Neuronal stem cell (in vitro differentiated cells): ENCODE measurements at regions not wholly inside any gene's neighbourhood (a gene's known extent, or its start where the extent isn't known, plus 50 kb on each side); places are given as distances from the start of the nearest gene placed in this dataset.

ENCODE experiments used
- DNase-seq: peaks from one replicate; pipeline ENCODE4 v3.0.0-alpha.2; 2013; ENCODE audit warnings: low spot score
- H2AFZ ChIP-seq: one replicate; pipeline ENCODE4 v1.6.1; 2013; ENCODE audit warnings: mild to moderate bottlenecking, low read length, inconsistent platforms
- H2AK5ac ChIP-seq: 2 replicates; pipeline ENCODE4 v1.6.1; 2013; ENCODE audit warnings: low read depth, mild to moderate bottlenecking, inconsistent platforms, low read length, moderate library complexity, mixed read lengths
- H2BK120ac ChIP-seq: 2 replicates; pipeline ENCODE4 v1.6.1; 2013; ENCODE audit warnings: low read depth, mild to moderate bottlenecking, inconsistent platforms, low read length, moderate library complexity, mixed read lengths
- H2BK12ac ChIP-seq: one replicate; pipeline ENCODE4 v1.6.1; 2013; ENCODE audit warnings: low read length, inconsistent platforms
- H2BK15ac ChIP-seq: 2 replicates; pipeline ENCODE4 v1.6.1; 2013; ENCODE audit warnings: mild to moderate bottlenecking, low read length, inconsistent platforms, mixed read lengths
- H2BK5ac ChIP-seq: one replicate; pipeline ENCODE4 v1.6.1; 2013; ENCODE audit warnings: inconsistent platforms, mild to moderate bottlenecking, low read length, moderate library complexity
- H3K14ac ChIP-seq: one replicate; pipeline ENCODE4 v1.6.1; 2013; ENCODE audit warnings: low read length, inconsistent platforms
- H3K18ac ChIP-seq: 2 replicates; pipeline ENCODE4 v1.6.1; 2013; ENCODE audit warnings: low read length, inconsistent platforms
- H3K23ac ChIP-seq: 2 replicates; pipeline ENCODE4 v1.6.1; 2013; ENCODE audit warnings: low read depth, mild to moderate bottlenecking, mixed read lengths, low read length, inconsistent platforms; ENCODE audit not compliant: poor library complexity
- H3K27ac ChIP-seq: replicated peaks from 3 replicates; pipeline ENCODE4 v1.5.1; 2013; ENCODE audit warnings: low read length, inconsistent platforms
- H3K27me3 ChIP-seq, 3 experiments: 2 replicates each; pipeline ENCODE4 v1.6.1; 2013; ENCODE audit warnings: low read length in 3 of 3, mild to moderate bottlenecking in 2 of 3, inconsistent platforms in 1 of 3, low read depth in 1 of 3, mixed read lengths in 1 of 3, moderate library complexity in 1 of 3; ENCODE audit not compliant: control insufficient read depth in 3 of 3, insufficient read depth in 3 of 3
- H3K36me3 ChIP-seq, 2 donors: replicated peaks in 1 of 2; 2 replicates each; pipeline ENCODE4 v1.6.1; 2013; ENCODE audit warnings: low read length in 2 of 2; ENCODE audit not compliant: control insufficient read depth in 2 of 2, insufficient read depth in 2 of 2
- H3K4ac ChIP-seq: 2 replicates; pipeline ENCODE4 v1.6.1; 2013; ENCODE audit warnings: inconsistent platforms, mild to moderate bottlenecking, low read length, moderate library complexity
- H3K4me1 ChIP-seq, 2 donors: 1 replicate in 1 of 2; 2 replicates in 1 of 2; pipeline ENCODE4 v1.6.1; 2013; ENCODE audit warnings: low read length in 2 of 2, low read depth in 1 of 2; ENCODE audit not compliant: control insufficient read depth in 2 of 2, insufficient read depth in 1 of 2
- H3K4me2 ChIP-seq: one replicate; pipeline ENCODE4 v1.6.1; 2013; ENCODE audit warnings: mild to moderate bottlenecking, low read length, inconsistent platforms; ENCODE audit not compliant: insufficient read depth, poor library complexity, severe bottlenecking
- H3K4me3 ChIP-seq, 2 donors: 2 replicates each; pipeline ENCODE4 v1.5.1; 2013; ENCODE audit warnings: low read length in 2 of 2, mild to moderate bottlenecking in 2 of 2, inconsistent platforms in 1 of 2, moderate library complexity in 1 of 2
- H3K79me1 ChIP-seq: one replicate; pipeline ENCODE4 v1.6.1; 2013; ENCODE audit warnings: low read depth, mild to moderate bottlenecking, inconsistent platforms, low read length, moderate library complexity
- H3K9ac ChIP-seq: one replicate; pipeline ENCODE4 v1.6.1; 2013; ENCODE audit warnings: mild to moderate bottlenecking, low read depth, low read length, inconsistent platforms; ENCODE audit not compliant: poor library complexity
- H3K9me3 ChIP-seq, 2 donors: replicated peaks in 1 of 2; 2 replicates each; pipeline versions ENCODE3 to v1.6.1; 2013; ENCODE audit warnings: low read length in 2 of 2, mild to moderate bottlenecking in 2 of 2, inconsistent platforms in 1 of 2, low read depth in 1 of 2, mixed read lengths in 1 of 2, moderate library complexity in 1 of 2; ENCODE audit not compliant: control insufficient read depth in 2 of 2, insufficient read depth in 1 of 2
- H4K8ac ChIP-seq: one replicate; pipeline ENCODE4 v1.6.1; 2013; ENCODE audit warnings: low read depth, mild to moderate bottlenecking, inconsistent platforms, low read length, moderate library complexity
- H4K91ac ChIP-seq: one replicate; pipeline ENCODE4 v1.6.1; 2013; ENCODE audit warnings: low read length, low read depth, mild to moderate bottlenecking, inconsistent platforms; ENCODE audit not compliant: poor library complexity
- WGBS, 2 donors: extraction: QIAGEN DNeasy Blood & Tissue Kit; methylation state at CpG; one replicate each; pipeline ENCODE4 v1.1.7; 2013; ENCODE audit warnings: missing lambda C conversion rate in 2 of 2, mixed read lengths in 1 of 2; ENCODE audit not compliant: insufficient read length in 2 of 2, insufficient replicate concordance in 1 of 2; ENCODE audit errors: extremely low coverage in 2 of 2; 5-methylcytosine and 5-hydroxymethylcytosine counted together

- Histone ChIP-seq H4K91ac (no peak overlapping the region), H2BK120ac (no peak overlapping the region), H3K4me2 (no peak overlapping the region), H3K9ac (no peak overlapping the region), H3K27me3 (no peaks in the 10 kb centered on the region), H2AFZ (no peak overlapping the region), H3K36me3 (no peaks in the 10 kb centered on the region), H3K27ac (no peak overlapping the region), H3K14ac (no peak overlapping the region), H2BK12ac (no peak overlapping the region), H4K8ac (no peak overlapping the region), H3K4me3 (no peak overlapping the region), H3K79me1 (no peaks in the 10 kb centered on the region), H3K9me3 (no peaks in the 10 kb centered on the region), H3K4me1 (peaks cover 0 to 22% of the 10 kb centered on the region in 2 donors), H2AK5ac (no peak overlapping the region), H3K23ac (no peak overlapping the region), H3K18ac (no peak overlapping the region), H3K4ac (no peak overlapping the region), H2BK15ac (no peak overlapping the region), H2BK5ac (no peak overlapping the region)
- no peak for DNase-seq
- WGBS, 2 donors: no CpG with 5 or more reads among the region's 6 CpGs
Measured at GRCh38 chr4:156021298-156021697, 67.6 kb upstream of the CTSO start.

- no peak overlapping the region for H4K8ac ChIP-seq
- H3K18ac ChIP-seq: no peak overlapping the region
- no peaks in the 10 kb centered on the region for H3K79me1 ChIP-seq
- no peak overlapping the region for H2AK5ac ChIP-seq
- H3K27ac ChIP-seq: no peak overlapping the region
- no peak overlapping the region for H2BK120ac ChIP-seq
- H2BK5ac ChIP-seq: no peak overlapping the region
- no peak overlapping the region for H3K9ac ChIP-seq
- WGBS, 2 donors: no CpG with 5 or more reads among the region's 2 CpGs
- peak overlapping the region; percentile 13 for H2AFZ ChIP-seq
- no peak overlapping the region for H2BK12ac ChIP-seq
- H3K23ac ChIP-seq: no peak overlapping the region
- H3K36me3 ChIP-seq: no peaks in the 10 kb centered on the region
- H3K4me1 ChIP-seq: peaks cover 0 to 27% of the 10 kb centered on the region in 2 donors
- H3K4me2 ChIP-seq: no peak overlapping the region
- no peak for DNase-seq
- H2BK15ac ChIP-seq: no peak overlapping the region
- no peak overlapping the region for H4K91ac ChIP-seq
- no peak overlapping the region for H3K14ac ChIP-seq
- no peak overlapping the region for H3K4ac ChIP-seq
- no peaks in the 10 kb centered on the region for H3K27me3 ChIP-seq
- H3K9me3 ChIP-seq: peaks cover 0 to 2% of the 10 kb centered on the region in 2 donors
- no peak overlapping the region for H3K4me3 ChIP-seq
Measured at GRCh38 chr4:156019246-156019645, 65.6 kb upstream of the CTSO start.

- Histone ChIP-seq H2BK15ac (no peak overlapping the region), H4K8ac (no peak overlapping the region), H2AFZ (peak overlapping the region; percentile 42), H3K27me3 (no peaks in the 10 kb centered on the region), H3K4me3 (no peak overlapping the region), H2BK5ac (no peak overlapping the region), H4K91ac (no peak overlapping the region), H2BK12ac (no peak overlapping the region), H3K9ac (no peak overlapping the region), H2AK5ac (no peak overlapping the region), H3K4me2 (no peak overlapping the region), H3K18ac (no peak overlapping the region), H3K4ac (no peak overlapping the region), H3K9me3 (peaks cover 0 to 2% of the 10 kb centered on the region in 2 donors), H3K23ac (no peak overlapping the region), H3K14ac (no peak overlapping the region), H3K27ac (no peak overlapping the region), H3K36me3 (no peaks in the 10 kb centered on the region), H3K79me1 (no peaks in the 10 kb centered on the region), H2BK120ac (no peak overlapping the region), H3K4me1 (peaks cover 0 to 27% of the 10 kb centered on the region in 2 donors)
- no CpG with 5 or more reads among the region's 5 CpGs for WGBS, 2 donors
- no peak for DNase-seq
Measured at GRCh38 chr4:156018383-156018782, 64.7 kb upstream of the CTSO start.

GRCh38 chr4:156015781-156016180 is 62.1 kb upstream of the CTSO start:
- H3K27ac ChIP-seq: no peak overlapping the region
- H2BK15ac ChIP-seq: no peak overlapping the region
- no peak overlapping the region for H3K23ac ChIP-seq
- WGBS, 2 donors: no CpG with 5 or more reads among the region's 1 CpG
- H2BK5ac ChIP-seq: no peak overlapping the region
- peaks cover 0 to 27% of the 10 kb centered on the region in 2 donors for H3K4me1 ChIP-seq
- no peak overlapping the region for H3K9ac ChIP-seq
- H4K8ac ChIP-seq: no peak overlapping the region
- H3K4ac ChIP-seq: no peak overlapping the region
- no peak overlapping the region for H2AK5ac ChIP-seq
- no peak overlapping the region for H3K14ac ChIP-seq
- no peak overlapping the region for H3K4me2 ChIP-seq
- no peak overlapping the region for H3K18ac ChIP-seq
- H3K79me1 ChIP-seq: no peaks in the 10 kb centered on the region
- H3K9me3 ChIP-seq: peaks cover 0 to 2% of the 10 kb centered on the region in 2 donors
- no peak overlapping the region for H2BK120ac ChIP-seq
- no peaks in the 10 kb centered on the region for H3K36me3 ChIP-seq
- no peaks in the 10 kb centered on the region for H3K27me3 ChIP-seq
- no peak overlapping the region for H2BK12ac ChIP-seq
- no peak overlapping the region for H4K91ac ChIP-seq
- no peak overlapping the region for H2AFZ ChIP-seq
- H3K4me3 ChIP-seq: no peak overlapping the region
- no peak for DNase-seq
